A673 (cell line): ENCODE measurements at regions not wholly inside any gene's neighbourhood (a gene's known extent, or its start where the extent isn't known, plus 50 kb on each side); places are given as distances from the start of the nearest gene placed in this dataset.

ENCODE experiments used
- BruUV-seq: library from RNA; stranded (reverse); fragments of 400-500 nt; replicated peaks from 2 replicates; lab custom pipeline; 2021; lab: Mats Ljungman, UMichigan
- CTCF ChIA-PET: fragments of 300-600 bp; sonication (Branson Sonifier 250); formaldehyde crosslinking; loops from one replicate; lab custom pipeline; 2022; ENCODE audit warnings: antibody characterized with exemption; lab: Charles Lee
- POLR2A ChIA-PET: fragments of 300-600 bp; sonication (Branson Sonifier 250); formaldehyde crosslinking; loops from one replicate; lab custom pipeline; 2022; ENCODE audit warnings: antibody characterized with exemption; ENCODE audit not compliant: low non-redundant PET; lab: Charles Lee
- DNase-seq: peaks from one replicate; pipeline ENCODE4 v3.0.0-alpha.2; 2015; ENCODE audit warnings: low spot score
- H3K27ac ChIP-seq: fragments of 200-600 bp; sonication (generic); 2 replicates; pipeline ENCODE4 v1.5.1; 2016; ENCODE audit warnings: mixed run types, low read depth, mild to moderate bottlenecking, mixed read lengths, antibody characterized with exemption, low read length; ENCODE audit not compliant: poor library complexity, severe bottlenecking
- H3K27me3 ChIP-seq: fragments of 200-600 bp; sonication (generic); replicated peaks from 2 replicates; pipeline ENCODE4 v1.6.1; 2017; ENCODE audit warnings: mixed run types, low read depth, mild to moderate bottlenecking, mixed read lengths, antibody characterized with exemption, low read length; ENCODE audit not compliant: insufficient read depth, poor library complexity
- H3K36me3 ChIP-seq: fragments of 200-600 bp; sonication (generic); 2 replicates; pipeline ENCODE4 v1.6.1; 2016; ENCODE audit warnings: mixed run types, mild to moderate bottlenecking, mixed read lengths, antibody characterized with exemption, low read length; ENCODE audit not compliant: insufficient read depth, poor library complexity, severe bottlenecking
- H3K4me1 ChIP-seq: fragments of 200-600 bp; sonication (generic); 2 replicates; pipeline ENCODE4 v1.6.1; 2017; ENCODE audit warnings: mixed run types, mild to moderate bottlenecking, mixed read lengths, antibody characterized with exemption, low read length; ENCODE audit not compliant: insufficient read depth, poor library complexity, severe bottlenecking
- H3K4me3 ChIP-seq: fragments of 200-600 bp; sonication (generic); 2 replicates; pipeline ENCODE4 v1.5.1; 2016; ENCODE audit warnings: low read depth, mixed run types, mild to moderate bottlenecking, mixed read lengths, low read length; ENCODE audit not compliant: poor library complexity, severe bottlenecking
- H3K9me3 ChIP-seq: fragments of 200-600 bp; sonication (generic); 2 replicates; pipeline ENCODE4 v1.6.1; 2016; ENCODE audit warnings: mixed run types, low read depth, mild to moderate bottlenecking, mixed read lengths, antibody characterized with exemption, low read length; ENCODE audit not compliant: poor library complexity, severe bottlenecking
- CTCF ChIP-seq: fragments of 300-800, 200-600 bp; sonication (generic); conservative IDR thresholded peaks from 2 replicates; pipeline ENCODE4 v1.5.1; 2017; ENCODE audit warnings: low read depth, mild to moderate bottlenecking, antibody characterized with exemption, low read length, moderate library complexity, mixed read lengths
- EZH2 ChIP-seq: fragments of 200-600 bp; sonication (generic); IDR thresholded peaks from 2 replicates; pipeline ENCODE4 v1.6.1; 2017; ENCODE audit warnings: borderline replicate concordance, low read depth, mild to moderate bottlenecking, mixed read lengths, antibody characterized with exemption, low read length; ENCODE audit not compliant: poor library complexity, severe bottlenecking
- intact Hi-C: fragments of 100-400 bp; cut with micrococcal nuclease; formaldehyde crosslinking; loops from one replicate; pipeline ENCODE4 v1.10.0; 2022; ENCODE audit not compliant: unreplicated experiment

GRCh38 chr13:40098246-40098645 lies 442.8 kb downstream of the COG6 start:
- Histone ChIP-seq H3K4me1 (no peaks in the 10 kb centered on the region), H3K27ac (no peak overlapping the region), H3K4me3 (no peak overlapping the region), H3K36me3 (no peaks in the 10 kb centered on the region), H3K9me3 (no peaks in the 10 kb centered on the region), H3K27me3 (no peaks in the 10 kb centered on the region)
- ChIA-PET POLR2A (no interaction called here), CTCF (interaction anchor here (0.6 kb wide), 1 partner anchor 27 kb away, joined by 3 read pairs; no protein-coding TSS in a partner anchor)
- no TSS peak for BruUV-seq
- TF ChIP-seq EZH2 (no peak), CTCF (no peak)
- intact Hi-C loops = no loop called here
- DNase-seq = no peak

GRCh38 chr13:40101708-40102359 lies 446.4 kb downstream of the COG6 start:
- no peak for DNase-seq
- Histone ChIP-seq H3K36me3 (no peaks in the 10 kb centered on the region), H3K4me3 (no peak overlapping the region), H3K27ac (no peak overlapping the region), H3K27me3 (peaks cover 2% of the 10 kb centered on the region), H3K9me3 (no peaks in the 10 kb centered on the region), H3K4me1 (no peaks in the 10 kb centered on the region)
- BruUV-seq = no TSS peak
- ChIA-PET POLR2A (no interaction called here), CTCF (no interaction called here)
- intact Hi-C loops = no loop called here
- no peak for TF ChIP-seq CTCF

- TF ChIP-seq CTCF (no peak), EZH2 (no peak)
- no TSS peak for BruUV-seq
- intact Hi-C loops = no loop called here
- Histone ChIP-seq H3K9me3 (no peaks in the 10 kb centered on the region), H3K4me3 (no peak overlapping the region), H3K4me1 (no peaks in the 10 kb centered on the region), H3K27me3 (peaks cover 6% of the 10 kb centered on the region), H3K36me3 (no peaks in the 10 kb centered on the region), H3K27ac (no peak overlapping the region)
- CTCF ChIA-PET = no interaction called here
- POLR2A ChIA-PET = no interaction called here
- no peak for DNase-seq
Measured at GRCh38 chr13:40102360-40102727, 446.9 kb downstream of the COG6 start.
